HG03159 (cell line): ENCODE measurements at regions not wholly inside any gene's neighbourhood (a gene's known extent, or its start where the extent isn't known, plus 50 kb on each side); places are given as distances from the start of the nearest gene placed in this dataset.

Experiments used
- ATAC-seq: cut with Tn5 transposase; IDR thresholded peaks from one replicate; pipeline ENCODE4 v1.9.1; 2021; ENCODE audit warnings: mild to moderate bottlenecking, moderate library complexity; ENCODE audit not compliant: unreplicated experiment

DNA sequence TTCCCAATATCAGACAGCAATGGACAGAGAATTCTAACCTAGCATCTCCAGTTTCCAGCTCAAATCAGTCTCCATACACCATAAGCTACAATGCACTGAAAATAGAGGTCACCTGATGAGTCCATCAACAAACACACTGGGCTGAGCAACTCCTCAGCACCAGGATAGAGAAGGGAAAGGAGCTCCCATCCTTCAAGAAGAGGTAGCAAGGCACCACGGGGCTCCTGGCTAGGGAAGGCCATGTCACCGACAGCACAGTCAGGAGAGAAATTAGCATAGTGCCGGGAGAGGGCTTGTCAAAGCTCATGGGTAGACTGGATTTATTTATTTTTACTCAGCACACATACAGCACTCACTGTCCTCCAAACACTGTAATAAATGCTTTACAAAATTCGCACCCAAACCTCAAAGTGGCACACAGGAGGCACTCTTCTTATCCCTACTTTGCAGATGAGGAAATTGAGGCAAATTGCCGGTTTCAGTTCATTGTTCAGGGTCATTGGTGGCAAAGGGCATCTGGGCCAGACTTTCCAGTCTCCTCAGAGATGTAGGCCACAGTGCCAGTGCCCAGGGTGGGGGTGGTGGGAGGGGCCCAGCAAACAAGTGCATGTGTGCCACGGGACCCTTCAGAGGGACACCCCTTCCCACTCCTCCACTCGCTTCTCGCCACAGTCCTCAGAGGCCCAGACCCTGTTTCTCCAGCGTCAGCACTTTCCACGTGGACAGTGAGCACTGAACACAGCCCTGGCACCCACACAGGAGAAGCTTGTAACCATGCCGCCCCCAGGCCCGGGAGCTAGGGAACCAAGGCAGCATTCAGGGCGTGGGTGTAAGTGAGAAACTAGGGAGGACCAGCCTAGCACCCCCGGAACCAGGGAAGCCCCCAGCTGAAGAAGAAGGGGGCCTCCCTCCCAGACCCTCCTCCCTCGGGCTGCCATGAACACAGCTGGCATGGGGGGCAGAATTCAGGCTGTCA lies 1417.4 kb downstream of the TBC1D22A start:
- ATAC-seq, result no peak

- ATAC-seq, result no peak
These were observed 1416.1 kb downstream of the TBC1D22A start for GRCh38 chr22:48178536-48178935.

GRCh38 chr22:48177631-48178030 lies 1415.2 kb downstream of the TBC1D22A start:
- no peak for ATAC-seq

DNA sequence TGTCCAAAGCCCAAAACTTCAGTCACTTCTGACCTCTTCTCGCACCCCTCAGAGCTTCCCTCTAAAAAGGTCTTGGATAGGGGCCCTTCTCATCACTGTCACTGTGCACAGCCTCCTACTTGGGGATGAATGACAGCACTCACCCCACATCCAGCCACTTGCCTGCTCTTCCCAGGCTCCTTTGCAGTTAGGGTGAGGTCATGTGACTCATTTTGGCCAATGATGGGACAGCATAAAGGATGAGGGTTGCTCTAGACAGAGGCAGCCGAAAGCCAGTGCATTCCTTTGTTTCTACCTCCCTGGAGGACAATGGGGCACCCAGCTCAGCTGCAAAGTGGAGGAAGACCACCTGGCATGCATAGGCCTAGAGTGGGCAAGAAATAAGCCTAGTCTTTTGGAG lies 1413.3 kb downstream of the TBC1D22A start:
- no peak for ATAC-seq

DNA sequence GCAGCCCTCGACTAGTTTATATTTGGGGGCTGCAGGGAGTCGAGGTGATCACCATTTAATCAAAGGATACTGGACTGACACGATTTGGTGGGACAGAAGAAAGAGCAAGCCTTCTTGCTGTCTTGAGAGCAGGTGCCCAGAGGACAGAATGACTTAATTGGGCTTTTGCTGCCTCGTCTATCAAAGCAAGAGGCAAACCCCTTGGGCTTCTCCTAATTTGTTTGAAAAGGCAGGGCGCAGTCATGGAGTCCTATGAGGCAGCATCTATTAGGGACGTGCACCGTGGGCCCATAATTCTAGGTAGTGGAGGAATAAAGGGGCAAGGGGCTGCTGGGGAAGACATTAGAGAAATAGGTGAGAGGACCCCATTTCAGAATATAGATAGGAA lies 1411.3 kb downstream of the TBC1D22A start:
- ATAC-seq, result no peak

GRCh38 chr22:48173061-48173772 lies 1410.8 kb downstream of the TBC1D22A start:
- ATAC-seq, result no peak

- ATAC-seq, result no peak
These were observed 1408.8 kb downstream of the TBC1D22A start for GRCh38 chr22:48171271-48171691.

- no peak for ATAC-seq
These were observed 1406.8 kb downstream of the TBC1D22A start for GRCh38 chr22:48169227-48169626.

DNA sequence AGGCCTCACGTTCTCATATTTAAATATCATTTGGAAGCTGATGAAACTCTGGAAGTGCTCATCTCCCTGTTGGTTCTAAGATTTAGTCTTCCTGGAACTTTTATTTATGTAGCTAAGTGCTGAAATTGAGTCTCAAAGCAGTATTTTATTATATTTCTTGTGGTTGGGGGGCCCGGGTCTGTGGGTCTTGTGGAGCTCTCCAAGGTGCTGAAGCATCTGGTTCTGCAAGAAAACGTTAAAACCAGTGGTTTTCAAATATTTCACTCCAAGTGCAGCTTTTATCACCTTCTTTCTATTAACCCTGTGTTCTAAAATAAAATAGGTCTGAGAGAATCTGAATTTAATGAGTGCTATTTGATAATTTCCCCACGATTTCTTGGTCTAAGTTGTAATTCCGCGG lies 1404.8 kb downstream of the TBC1D22A start:
- ATAC-seq, result no peak

- ATAC-seq, result no peak
These were observed 1398.8 kb downstream of the TBC1D22A start for GRCh38 chr22:48161298-48161697.

DNA sequence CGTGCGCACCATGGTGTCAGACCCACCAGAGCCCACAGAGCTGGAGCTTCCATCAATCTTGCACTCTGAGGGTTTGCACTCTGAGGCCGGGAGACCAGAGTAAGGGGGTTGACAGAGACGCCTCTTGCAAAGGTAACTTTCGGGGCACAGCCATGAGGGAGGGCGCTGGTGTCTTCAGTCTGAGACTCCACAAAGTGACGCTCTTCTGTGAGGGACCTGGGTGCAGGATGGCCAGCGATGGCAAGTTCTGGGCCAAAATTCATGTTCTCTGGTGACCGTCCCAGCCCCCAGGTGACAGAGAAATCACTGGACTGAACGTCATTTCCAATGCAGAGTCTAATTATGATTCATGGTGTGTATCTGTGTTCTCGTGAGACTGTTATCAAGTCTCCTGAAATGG lies 1395.2 kb downstream of the TBC1D22A start:
- no peak for ATAC-seq

- ATAC-seq, result no peak
These were observed 1394.3 kb downstream of the TBC1D22A start for GRCh38 chr22:48156603-48157355.

- no peak for ATAC-seq
These were observed 1393.0 kb downstream of the TBC1D22A start for GRCh38 chr22:48155446-48155845.

DNA sequence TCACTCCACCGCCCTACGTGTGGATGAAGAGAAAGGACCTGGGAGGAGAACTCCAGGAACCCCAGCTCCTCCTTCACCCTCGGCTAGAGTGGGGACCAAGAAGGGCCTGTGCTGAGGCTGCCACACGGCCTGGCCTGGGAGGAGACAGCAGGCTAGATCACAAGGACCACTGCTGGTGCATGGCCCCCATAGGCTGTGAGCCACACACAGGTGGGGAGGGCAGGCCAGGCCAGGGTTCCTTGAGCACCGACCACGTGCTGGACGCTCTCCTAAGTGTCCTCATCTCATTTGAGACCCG lies 1392.4 kb downstream of the TBC1D22A start:
- no peak for ATAC-seq

DNA sequence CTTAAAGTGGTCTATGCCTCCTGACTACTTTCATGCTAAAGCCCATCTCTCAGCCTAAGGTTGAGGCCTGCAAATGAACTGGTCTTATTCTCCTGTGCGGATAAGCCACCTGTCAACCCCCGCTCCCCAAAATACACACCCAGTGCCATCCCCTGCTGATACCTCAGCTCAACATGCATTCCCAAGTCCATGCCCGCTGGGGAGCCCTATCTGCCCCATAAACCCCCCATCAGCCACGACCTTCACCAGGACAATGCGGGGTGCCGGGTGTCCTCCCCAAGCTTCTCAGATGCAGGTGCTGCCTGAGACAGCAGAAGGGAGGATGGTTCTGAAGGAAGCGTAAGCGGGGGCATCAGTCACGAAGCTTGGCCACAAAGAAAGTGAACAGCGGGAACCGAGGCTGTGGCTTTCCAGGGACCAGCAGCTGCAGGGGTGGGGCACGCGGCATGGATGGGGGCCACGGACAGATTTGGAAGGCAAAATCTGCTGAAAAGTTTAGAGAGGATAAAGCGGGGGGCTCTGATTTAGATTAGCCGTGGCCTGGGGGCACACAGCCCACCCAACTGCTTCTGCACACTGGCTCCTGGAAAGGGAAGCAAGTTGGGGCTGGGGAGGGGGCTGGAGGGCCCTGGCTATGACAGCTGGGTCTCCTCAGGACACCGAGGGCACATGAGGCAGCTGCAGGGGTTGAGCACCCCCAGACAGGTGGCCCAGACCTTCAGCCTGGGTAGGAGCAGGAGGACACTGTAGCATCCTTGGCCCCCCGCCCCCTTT lies 1391.9 kb downstream of the TBC1D22A start:
- no peak for ATAC-seq

DNA sequence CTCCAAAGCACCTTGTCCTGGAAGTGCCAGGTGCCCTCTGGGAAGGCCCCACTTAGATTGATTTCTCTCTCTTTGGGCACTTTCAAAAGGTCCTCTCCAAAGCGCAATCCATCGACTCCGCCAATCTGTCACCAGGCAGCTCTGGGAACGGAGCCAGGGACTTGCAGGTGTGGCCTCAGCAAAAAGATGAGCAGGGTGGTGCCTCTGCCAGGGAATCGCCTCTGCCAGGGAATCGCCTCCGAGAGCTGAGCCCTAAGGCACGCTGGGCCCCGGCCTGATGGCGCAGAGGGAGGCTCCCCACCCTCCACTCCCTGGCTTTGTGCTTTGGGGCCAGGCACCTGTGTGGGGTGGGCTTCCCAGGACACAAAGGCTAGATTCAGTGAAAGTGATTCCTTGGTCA lies 1391.3 kb downstream of the TBC1D22A start:
- no peak for ATAC-seq

- ATAC-seq, result no peak
These were observed 1390.5 kb downstream of the TBC1D22A start for GRCh38 chr22:48152916-48153315.

DNA sequence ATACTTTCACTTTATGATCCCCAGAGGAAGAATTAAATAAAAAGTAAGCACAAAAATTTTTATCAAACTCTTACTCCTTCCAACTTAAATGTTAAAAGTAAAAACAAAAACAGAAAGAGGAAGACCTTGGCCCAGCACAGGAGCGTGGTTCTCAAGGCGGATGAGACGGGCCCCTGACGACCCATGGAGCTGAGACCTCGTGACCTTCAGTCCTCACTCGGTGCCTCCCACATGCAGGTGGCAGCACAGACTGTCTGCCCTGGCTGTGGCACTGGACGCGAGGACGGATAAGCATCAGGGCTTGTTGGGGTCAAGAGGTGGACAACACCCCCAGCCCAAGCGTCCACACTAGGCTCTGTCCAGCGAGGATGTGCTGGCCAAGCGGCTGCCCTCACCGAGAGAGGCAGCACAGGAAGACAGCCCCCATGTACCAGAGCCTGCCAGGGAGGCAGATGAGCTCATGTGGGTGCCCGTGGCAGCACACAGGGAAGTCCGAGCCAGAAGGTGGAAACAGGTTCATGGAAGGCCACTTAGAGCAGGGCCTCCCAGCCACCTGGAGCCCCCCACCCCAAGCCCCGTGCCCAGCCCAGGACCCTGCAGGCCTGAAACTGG lies 1389.8 kb downstream of the TBC1D22A start:
- no peak for ATAC-seq

- no peak for ATAC-seq
These were observed 1389.2 kb downstream of the TBC1D22A start for GRCh38 chr22:48151641-48152040.

DNA sequence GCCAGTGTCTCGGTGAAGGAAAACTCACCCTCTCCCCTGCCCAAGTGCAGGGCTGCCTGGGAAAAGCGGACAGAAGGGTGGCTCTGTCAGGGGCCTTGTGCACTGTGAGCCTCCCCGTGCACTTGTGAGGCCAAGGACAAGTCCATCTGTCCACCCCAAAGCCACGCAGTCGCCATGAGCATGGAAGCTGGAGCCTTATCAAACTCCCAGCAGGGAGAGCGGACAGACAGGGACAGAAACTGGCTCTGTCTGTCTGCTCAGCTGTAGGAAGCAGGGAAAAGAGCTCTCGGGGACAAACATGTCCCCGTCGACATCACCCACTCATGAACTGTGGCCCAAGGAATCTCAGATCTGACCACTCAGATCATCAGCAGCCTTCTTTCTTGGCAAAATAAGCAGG lies 1385.4 kb downstream of the TBC1D22A start:
- ATAC-seq, result no peak
